K562 (cell line): ENCODE measurements at regions not wholly inside any gene's neighbourhood (a gene's known extent, or its start where the extent isn't known, plus 50 kb on each side); places are given as distances from the start of the nearest gene placed in this dataset.
A peak's percentile ranks its signal among the peaks of the same experiment; 100 is the strongest.

Experiments
- ATAC-seq: fragments of 200-7000 bp; cut with Tn5 transposase; 3 replicates; pipeline ENCODE4 v1.9.1; 2020; ENCODE audit warnings: moderate library complexity
- BruUV-seq: library from RNA; stranded (reverse); fragments of 400-500 nt; replicated peaks from 2 replicates; lab custom pipeline; 2021; lab: Mats Ljungman, UMichigan
- CTCF ChIA-PET: fragments of 300-600 bp; formaldehyde crosslinking; extraction: SDS; loops from one replicate; lab custom pipeline; 2021; ENCODE audit warnings: low intra/inter-chr PET ratio; lab: Yijun Ruan, JAX
- POLR2A ChIA-PET: fragments of 300-600, 350-650 bp; sonication (Branson Sonifier 250); formaldehyde crosslinking; extraction: SDS; loops from one replicate; lab custom pipeline; 2021; ENCODE audit warnings: antibody characterized with exemption, inconsistent platforms; lab: Yijun Ruan, JAX
- DNase-seq, 4 experiments: peaks; one replicate each; pipeline versions ENCODE4 v3.0.0 to v3.0.0-alpha.2; 2011 to 2018; ENCODE audit warnings: low spot score in 3 of 4, mixed read lengths in 3 of 4; ENCODE audit errors: extremely low read depth in 1 of 4
- FAIRE-seq: peaks from 2 replicates; lab custom pipeline; 2011; peaks lifted over from hg19 to GRCh38; lab: Jason Lieb, UNC
- H2AFZ ChIP-seq: 2 replicates; pipeline ENCODE4 v1.6.0; 2011; ENCODE audit warnings: low read depth, low read length, control low read depth, inconsistent platforms
- H3K27ac ChIP-seq: fragments of 200-600 bp; 3 replicates; pipeline ENCODE4 v1.8.0; 2011; ENCODE audit warnings: low read depth, mild to moderate bottlenecking, control low read depth, inconsistent platforms, low read length, moderate library complexity, mixed read lengths; ENCODE audit errors: extremely low read depth
- H3K27me3 ChIP-seq, 2 experiments: fragments of 300-600 bp in 1 of 2; 2 replicates in 1 of 2; 3 replicates in 1 of 2; pipeline versions ENCODE4 v1.6.0 to v1.8.0; 2011; ENCODE audit warnings: inconsistent platforms in 2 of 2, low read length in 2 of 2, mild to moderate bottlenecking in 1 of 2, mixed read lengths in 1 of 2, moderate library complexity in 1 of 2; ENCODE audit not compliant: control insufficient read depth in 2 of 2, insufficient read depth in 2 of 2
- H3K36me3 ChIP-seq: fragments of 300-600 bp; 3 replicates; pipeline ENCODE4 v1.8.0; 2011; ENCODE audit warnings: mild to moderate bottlenecking, low read length, inconsistent platforms; ENCODE audit not compliant: control insufficient read depth, insufficient read depth
- H3K4me1 ChIP-seq, 2 experiments: fragments of 200-600 bp in 1 of 2; replicated peaks in 1 of 2; 2 replicates in 1 of 2; 3 replicates in 1 of 2; pipeline versions ENCODE4 v1.5.1 to v1.8.0; 2011; ENCODE audit warnings: inconsistent platforms in 2 of 2, low read length in 2 of 2, mild to moderate bottlenecking in 1 of 2, mixed read lengths in 1 of 2, moderate library complexity in 1 of 2; ENCODE audit not compliant: control insufficient read depth in 2 of 2, insufficient read depth in 2 of 2
- H3K4me2 ChIP-seq: 2 replicates; pipeline ENCODE4 v1.6.1; 2011; ENCODE audit warnings: low read length, control low read depth, inconsistent platforms, mixed read lengths; ENCODE audit not compliant: insufficient read depth
- H3K4me3 ChIP-seq: fragments of 200-600 bp; sonication (generic), shearing (Covaris generic); 2 replicates; pipeline ENCODE4 v1.5.1; 2016; ENCODE audit warnings: control low read depth, inconsistent platforms
- H3K79me2 ChIP-seq: fragments of 200-600 bp; 3 replicates; pipeline ENCODE4 v1.8.0; 2011; ENCODE audit warnings: low read length, inconsistent platforms; ENCODE audit not compliant: control insufficient read depth, insufficient read depth
- H3K9ac ChIP-seq, 2 experiments: 2 replicates each; pipeline versions ENCODE4 v1.6.0 to v1.6.1; 2011; ENCODE audit warnings: low read depth in 2 of 2, low read length in 2 of 2, control low read depth in 1 of 2, inconsistent platforms in 1 of 2, mild to moderate bottlenecking in 1 of 2, mixed read lengths in 1 of 2; ENCODE audit not compliant: insufficient read depth in 1 of 2
- H3K9me1 ChIP-seq: one replicate; pipeline ENCODE4 v1.6.0; 2011; ENCODE audit warnings: inconsistent platforms, mild to moderate bottlenecking, low read length, moderate library complexity; ENCODE audit not compliant: control insufficient read depth, insufficient read depth
- H3K9me3 ChIP-seq: replicated peaks from 2 replicates; pipeline ENCODE4 v1.5.1; 2011; ENCODE audit warnings: low read depth, low read length, inconsistent platforms; ENCODE audit not compliant: control insufficient read depth, insufficient read depth
- H4K20me1 ChIP-seq: replicated peaks from 2 replicates; pipeline ENCODE4 v1.6.1; 2011; ENCODE audit warnings: low read length, inconsistent platforms, mixed read lengths; ENCODE audit not compliant: control insufficient read depth, insufficient read depth
- ARID2 ChIP-seq: fragments of 450-650 bp; IDR thresholded peaks from 2 replicates; pipeline ENCODE4 v1.6.1; 2017; ENCODE audit warnings: antibody characterized with exemption, mild to moderate bottlenecking
- CC2D1A ChIP-seq: fragments of 450-650 bp; IDR thresholded peaks from 2 replicates; pipeline ENCODE4 v1.6.1; 2017; ENCODE audit warnings: mild to moderate bottlenecking
- CTCF ChIP-seq, 3 experiments: IDR thresholded peaks in 2 of 3; conservative IDR thresholded peaks in 1 of 3; 2 replicates each; pipeline ENCODE4 v1.5.1; 2011 to 2012; ENCODE audit warnings: low read length in 3 of 3, mild to moderate bottlenecking in 3 of 3, control low read depth in 2 of 3, improper control_type of control experiment in 1 of 3, inconsistent platforms in 1 of 3, low read depth in 1 of 3, mixed read lengths in 1 of 3, moderate library complexity in 1 of 3; ENCODE audit not compliant: insufficient read depth in 2 of 3
- DEAF1 ChIP-seq: fragments of 450-650 bp; formaldehyde crosslinking; IDR thresholded peaks from 2 replicates; pipeline ENCODE4 v1.4.0; 2020; ENCODE audit warnings: mild to moderate bottlenecking, moderate library complexity
- GATAD2B ChIP-seq: fragments of 450-650 bp; IDR thresholded peaks from 2 replicates; pipeline ENCODE4 v1.6.1; 2017; ENCODE audit warnings: mild to moderate bottlenecking, borderline replicate concordance
- RAD21 ChIP-seq, 2 experiments: fragments of 250-450 bp in 1 of 2; fragments of 450-650 bp in 1 of 2; sonication (Bioruptor Pico) in 1 of 2; formaldehyde crosslinking in 1 of 2; IDR thresholded peaks in 1 of 2; conservative IDR thresholded peaks in 1 of 2; 2 replicates each; pipeline versions ENCODE4 v1.4.0 to v1.8.0; 2020 to 2022; ENCODE audit warnings: mild to moderate bottlenecking in 2 of 2, moderate library complexity in 1 of 2
- RBM25 ChIP-seq: fragments of 200-400 bp; formaldehyde crosslinking; IDR thresholded peaks from 2 replicates; pipeline ENCODE4 v1.6.1; 2018; ENCODE audit warnings: low read length, low read depth, moderate library complexity; ENCODE audit not compliant: severe bottlenecking
- REST ChIP-seq, 2 experiments: fragments of 450-650 bp; formaldehyde crosslinking in 1 of 2; IDR thresholded peaks; 2 replicates each; pipeline versions ENCODE4 v1.4.0 to v1.6.1; 2014 to 2020; ENCODE audit warnings: mild to moderate bottlenecking in 2 of 2, borderline replicate concordance in 1 of 2, low read depth in 1 of 2
- WGBS: fragments of 100-300 bp; shearing (Covaris generic); methylation state at CpG from one replicate; pipeline ENCODE4 v1.1.6; 2016; ENCODE audit warnings: low coverage, mixed read lengths; ENCODE audit not compliant: insufficient coverage; ENCODE audit errors: missing lambda C conversion rate; 5-methylcytosine and 5-hydroxymethylcytosine counted together
- in situ Hi-C: fragments of 300-500 bp; cut with MboI; formaldehyde crosslinking; loops from 4 replicates; pipeline ENCODE4 v1.15.0; 2018; ENCODE audit warnings: inconsistent platforms, mixed read lengths
- intact Hi-C: fragments of 100-400 bp; cut with micrococcal nuclease; formaldehyde crosslinking; loops from 2 replicates; pipeline ENCODE4 v1.14.2; 2022

GRCh38 chr6:105733556-105734162 lies 330.8 kb upstream of the PREP start:
- ChIA-PET CTCF (interaction anchor here (1.3 to 2.2 kb wide), 2 partner anchors 351 to 567 kb away, joined by 8 to 9 read pairs; no protein-coding TSS in a partner anchor), POLR2A (no interaction called here)
- ATAC-seq (no peak), FAIRE-seq (peak; percentile 91), DNase-seq (peak; percentile 12 to 47 (median 16))
- H3K4me2 ChIP-seq: no peak overlapping the region
- no peak overlapping the region for H3K9ac ChIP-seq
- in situ Hi-C loops: no loop called here
- H3K27ac ChIP-seq: no peak overlapping the region
- WGBS: 44% methylated on average over 4 of the region's 4 CpGs
- H3K4me1 ChIP-seq: no peaks in the 10 kb centered on the region
- H3K79me2 ChIP-seq: no peaks in the 10 kb centered on the region
- no peaks in the 10 kb centered on the region for H3K27me3 ChIP-seq
- no peaks in the 10 kb centered on the region for H4K20me1 ChIP-seq
- no peaks in the 10 kb centered on the region for H3K9me1 ChIP-seq
- no peak overlapping the region for H3K4me3 ChIP-seq
- intact Hi-C loops: loop anchor here (1.0 to 10.0 kb wide), 5 partner anchors 102 to 571 kb away; no protein-coding TSS in a partner anchor
- no peaks in the 10 kb centered on the region for H3K9me3 ChIP-seq
- no peak overlapping the region for H2AFZ ChIP-seq
- peak; percentile 65 to 88 for TF ChIP-seq RAD21 (CRISPR knock-in tag; conservative IDR thresholded peaks at IDR 0.05 in 1 of 2, IDR thresholded peaks at IDR 0.05 in 1 of 2)
- TF ChIP-seq CTCF (IDR thresholded peaks at IDR 0.05 in 2 of 3, conservative IDR thresholded peaks at IDR 0.05 in 1 of 3; ENCODE audit: insufficient read depth in 2 of 3, low read depth in 1 of 3, low read length in 3 of 3): peak; percentile 44 to 72 (median 48); a peak in 4 of 6 replicates
- peak; percentile 80 for TF ChIP-seq REST (IDR thresholded peaks at IDR 0.05; ENCODE audit: borderline replicate concordance)
- no peak for TF ChIP-seq REST (CRISPR knock-in tag; IDR thresholded peaks at IDR 0.05; ENCODE audit: low read depth)
- TF ChIP-seq CC2D1A: peak; percentile 34; the same call in 1 of the 2 replicates
- TF ChIP-seq RBM25: no peak
- TF ChIP-seq ARID2: peak; percentile 42; the same call in 1 of the 2 replicates
- no peak for TF ChIP-seq GATAD2B
- peak; percentile 40; the same call in 1 of the 2 replicates for TF ChIP-seq DEAF1 (CRISPR knock-in tag)
- TF ChIP-seq, all 486 proteins: peak for 6
- no TSS peak for BruUV-seq
- H3K36me3 ChIP-seq: no peaks in the 10 kb centered on the region
